ENCODE measurements at regions not wholly inside any gene's neighbourhood (a gene's known extent, or its start where the extent isn't known, plus 50 kb on each side); places are given as distances from the start of the nearest gene placed in this dataset.
A peak's percentile ranks its signal among the peaks of the same experiment; 100 is the strongest.

DNA sequence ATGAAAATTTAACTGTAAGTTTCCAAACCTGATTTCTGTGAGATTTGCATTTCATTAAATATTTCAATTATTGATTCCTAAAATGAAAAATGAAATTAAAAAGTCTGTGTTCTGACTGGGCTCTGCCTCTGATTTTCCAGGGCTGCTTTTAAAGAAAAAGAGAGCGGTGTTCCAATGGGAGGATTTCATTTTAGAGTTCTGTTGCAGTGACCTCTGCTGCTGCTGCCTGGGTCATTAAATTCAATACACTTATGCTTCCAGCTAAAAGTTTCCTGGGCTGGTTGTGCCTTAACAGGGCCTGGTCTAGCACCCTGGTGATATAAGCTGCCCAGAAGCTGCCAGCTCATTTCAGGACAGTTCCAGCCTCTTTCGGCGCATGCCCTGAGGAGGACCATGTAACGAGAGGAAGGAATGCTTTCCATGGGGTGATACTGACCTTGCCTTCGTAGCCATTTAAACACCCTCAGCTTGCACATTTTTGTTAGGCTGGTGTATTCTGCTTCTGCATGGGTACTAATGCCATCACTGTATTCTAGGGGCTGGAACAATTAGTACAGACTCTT is 93.3 kb downstream of the TMEM174 start:
- DNase-seq (ENCODE audit: low read depth, low spot score), result peak; percentile 5

DNA sequence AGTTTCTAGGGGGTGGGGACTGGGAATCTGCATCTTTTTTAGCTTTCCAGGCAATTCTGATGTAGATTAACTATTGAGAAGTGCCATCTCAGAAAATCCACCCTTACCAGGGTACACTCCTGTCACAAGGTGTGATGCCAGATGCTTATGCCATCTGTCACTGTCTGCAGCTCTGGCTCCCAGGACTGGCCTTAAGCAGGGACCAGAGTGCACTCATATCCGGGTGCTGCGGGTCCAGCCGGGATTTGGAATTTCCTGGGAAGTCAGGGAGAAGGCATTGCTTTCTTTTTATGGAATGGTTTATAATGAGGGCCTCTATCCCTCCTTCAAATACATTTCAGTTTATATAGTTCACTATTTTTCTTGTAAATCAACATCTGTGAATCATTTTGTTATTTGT is 92.6 kb downstream of the TMEM174 start:
- no peak for DNase-seq (ENCODE audit: low read depth, low spot score)

DNA sequence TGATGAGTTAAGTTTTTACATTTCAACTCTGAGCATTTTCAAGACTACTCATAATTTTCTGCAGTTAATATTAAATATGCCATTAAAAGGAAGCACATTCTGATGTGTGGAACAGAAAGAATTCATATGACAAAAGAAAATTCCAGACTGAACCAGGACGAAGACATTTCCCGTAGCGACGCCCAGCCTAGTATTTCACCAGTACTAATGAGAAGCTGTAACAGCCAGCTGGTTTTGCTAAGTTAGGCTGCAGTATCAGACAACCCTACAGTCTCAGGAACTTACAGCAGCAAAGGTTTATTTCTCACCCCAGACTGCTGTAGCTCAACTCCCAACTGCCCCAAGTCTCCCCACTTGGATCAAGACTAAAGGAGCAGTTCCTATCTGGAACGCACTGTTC is 91.6 kb downstream of the TMEM174 start:
- no peak for DNase-seq (ENCODE audit: low read depth, low spot score)

DNA sequence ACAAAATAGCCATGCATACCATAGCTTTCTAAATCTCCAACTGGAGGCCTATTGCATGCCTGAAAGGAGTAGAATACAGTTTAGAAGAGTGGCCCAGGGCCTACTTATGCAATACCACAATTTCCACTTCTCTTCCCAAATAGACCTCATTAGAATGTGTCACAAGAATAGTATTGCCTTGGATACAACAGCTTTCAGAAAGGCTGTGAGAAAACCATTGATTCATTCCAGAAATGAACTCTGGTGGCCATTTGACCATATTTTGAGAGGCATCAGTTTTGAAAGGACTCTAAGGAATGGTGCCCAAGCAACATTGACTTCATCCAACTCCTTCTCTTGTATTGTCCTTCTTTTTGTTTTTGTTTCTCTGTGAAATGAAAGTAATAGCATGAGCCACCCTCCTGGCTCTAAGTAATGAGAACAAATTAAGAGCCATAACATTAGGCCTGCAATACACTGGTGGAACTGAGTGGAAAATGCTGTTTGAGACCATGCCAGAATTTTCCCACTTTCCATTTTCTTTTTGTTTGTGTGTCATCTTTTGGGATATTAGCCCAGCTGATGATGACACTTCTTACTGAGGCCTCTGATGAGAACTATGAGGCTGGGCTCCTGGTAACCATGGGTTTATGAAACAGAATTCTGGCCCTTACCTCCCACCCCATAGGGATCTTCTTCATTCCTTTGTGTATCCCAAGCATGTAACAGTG is 90.2 kb downstream of the TMEM174 start:
- DNase-seq (ENCODE audit: low read depth, low spot score), result peak; percentile 32

DNA sequence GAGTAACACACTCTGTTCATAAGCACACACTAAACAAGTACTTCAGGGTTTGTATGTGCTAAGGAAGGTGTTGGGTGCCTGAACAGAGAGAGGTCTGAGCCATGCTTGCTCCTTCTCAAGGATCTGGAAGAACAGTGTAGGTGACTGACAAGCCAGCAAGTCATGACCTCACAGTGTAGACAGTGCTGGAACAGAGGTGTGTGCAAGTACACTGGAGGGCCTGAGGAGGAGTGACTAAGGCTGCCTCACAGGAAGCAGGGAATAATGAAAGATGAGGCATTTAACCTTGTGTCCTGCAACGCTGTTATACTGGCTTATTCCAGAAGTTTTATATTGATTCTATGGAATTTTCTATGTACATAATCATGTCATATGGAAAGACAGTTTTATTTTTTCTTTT is 83.9 kb downstream of the TMEM174 start:
- DNase-seq (ENCODE audit: low read depth, low spot score), result no peak

DNA sequence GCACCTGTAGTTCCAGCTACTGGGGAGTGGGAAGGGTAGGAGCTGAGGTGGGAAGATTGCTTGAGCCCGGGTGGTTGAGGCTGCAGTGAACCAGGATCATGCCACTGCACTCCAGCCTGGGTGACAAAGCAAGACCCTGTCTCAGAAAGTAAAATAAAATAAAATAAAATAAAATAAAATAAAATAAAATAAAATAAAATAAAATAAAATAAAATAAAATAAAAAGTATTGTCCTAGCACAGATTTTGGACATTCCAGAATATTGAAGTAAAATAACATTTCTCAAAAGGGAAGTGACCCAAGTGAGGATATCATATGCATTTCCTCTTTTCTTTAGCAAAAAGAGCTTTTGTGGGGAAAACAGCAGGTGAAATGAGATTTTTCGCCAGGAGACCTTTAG is 83.5 kb downstream of the TMEM174 start:
- DNase-seq (ENCODE audit: low read depth, low spot score), result no peak

DNA sequence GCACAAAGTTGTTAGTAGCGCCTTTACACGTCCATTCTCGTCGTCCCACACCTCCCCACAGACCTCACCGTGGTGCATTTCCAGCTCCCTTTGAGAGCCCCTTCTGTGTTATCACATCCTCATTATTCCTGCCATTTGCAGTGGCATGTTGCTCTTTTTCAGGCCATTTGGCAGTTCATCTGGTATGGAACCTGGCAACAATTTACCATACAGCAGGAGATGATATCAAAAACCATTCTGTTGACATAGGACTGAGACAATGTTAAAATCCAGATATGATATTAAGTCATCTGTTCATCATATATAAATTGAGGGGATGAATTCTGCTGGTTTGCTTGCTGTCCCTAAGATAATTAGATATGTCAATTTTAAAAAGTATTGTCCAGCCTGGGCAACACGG is 83.0 kb downstream of the TMEM174 start:
- DNase-seq (ENCODE audit: low read depth, low spot score), result no peak

DNA sequence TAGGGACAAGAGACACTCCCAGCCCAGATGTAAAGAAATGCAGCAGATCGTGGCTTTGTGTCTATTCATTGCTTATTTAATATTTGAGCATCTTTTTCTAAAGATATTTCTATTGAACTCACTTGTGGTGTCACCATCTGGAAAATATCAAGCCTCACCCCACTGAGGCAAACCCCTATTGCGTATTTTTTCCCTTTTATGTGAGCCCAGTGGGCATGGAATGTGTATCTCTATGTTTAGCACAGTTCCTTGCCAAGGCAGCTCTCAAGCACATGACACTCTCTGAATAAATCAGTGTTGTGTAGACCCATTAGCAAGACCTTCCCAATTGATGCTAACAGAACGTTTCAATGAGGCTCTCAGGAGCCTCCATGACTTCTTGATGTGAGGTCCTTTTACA is 81.6 kb downstream of the TMEM174 start:
- DNase-seq (ENCODE audit: low read depth, low spot score), result no peak

DNA sequence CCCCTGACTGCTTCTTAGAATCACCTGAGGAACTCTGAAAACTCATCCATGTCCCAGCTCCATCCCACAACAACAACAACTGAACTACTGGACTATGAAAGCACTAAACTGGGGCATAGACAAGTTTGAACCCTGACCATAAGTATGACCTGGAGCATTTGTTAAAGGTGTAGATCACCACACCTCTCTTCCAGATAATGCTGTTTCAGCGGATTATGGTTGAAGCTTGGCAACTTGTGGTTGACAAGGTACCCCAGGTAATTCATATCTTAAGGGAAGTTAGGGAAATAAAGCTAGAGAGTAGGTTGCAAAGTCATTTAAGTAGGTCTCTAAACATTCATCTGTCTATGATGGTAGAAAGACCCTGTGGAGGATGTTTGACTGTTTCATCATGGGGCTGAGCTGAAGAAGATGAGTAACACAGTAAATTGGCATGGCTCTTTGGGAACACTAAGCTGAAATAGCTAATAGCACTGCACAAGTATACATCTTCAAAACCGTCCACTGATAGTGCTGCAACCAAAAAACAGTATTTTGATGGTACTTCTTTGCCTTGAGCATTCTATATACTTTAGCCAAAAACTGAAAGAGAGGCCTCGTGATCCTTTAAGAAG is 80.2 kb downstream of the TMEM174 start:
- no peak for DNase-seq (ENCODE audit: low read depth, low spot score)

DNA sequence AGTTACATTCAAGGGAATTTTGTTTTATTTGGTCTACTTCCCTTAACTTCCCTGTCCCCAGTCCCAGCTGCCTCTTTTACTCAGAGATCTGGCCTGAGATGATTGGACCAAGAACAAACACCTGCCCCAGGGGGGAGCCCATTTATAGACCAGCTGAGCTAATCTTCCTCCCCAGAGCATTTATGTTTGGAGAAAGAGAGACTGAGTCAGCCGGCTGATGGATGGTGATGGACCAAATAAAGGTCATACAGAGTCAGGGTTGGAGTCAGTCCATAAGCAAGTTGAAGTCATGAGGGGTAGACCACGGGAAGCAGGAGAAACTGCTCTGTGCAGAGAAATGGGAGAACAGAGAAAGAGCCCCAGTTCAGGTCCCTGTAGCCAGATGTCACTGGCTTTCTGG is 77.7 kb downstream of the TMEM174 start:
- no peak for DNase-seq (ENCODE audit: low read depth, low spot score)

DNA sequence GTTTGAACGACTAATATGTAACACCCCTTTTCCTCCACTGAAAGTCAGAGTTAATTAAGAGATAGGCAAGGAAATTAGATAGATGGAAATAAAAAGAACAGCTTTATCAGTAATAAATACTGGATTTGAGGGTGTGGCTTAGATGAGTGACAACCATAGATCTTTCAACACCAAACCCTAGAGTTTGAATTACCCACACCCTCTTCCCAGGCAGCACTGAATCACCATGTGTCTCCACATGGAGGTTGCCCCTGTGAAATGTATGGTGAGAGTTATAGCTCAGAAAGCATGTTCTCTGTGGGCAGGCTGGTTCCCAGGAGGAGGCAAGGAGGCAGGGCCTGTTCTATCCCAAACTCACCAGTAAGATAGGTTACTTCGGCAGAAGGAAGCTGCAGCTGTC is 69.7 kb downstream of the TMEM174 start:
- no peak for DNase-seq (ENCODE audit: low read depth, low spot score)

DNA sequence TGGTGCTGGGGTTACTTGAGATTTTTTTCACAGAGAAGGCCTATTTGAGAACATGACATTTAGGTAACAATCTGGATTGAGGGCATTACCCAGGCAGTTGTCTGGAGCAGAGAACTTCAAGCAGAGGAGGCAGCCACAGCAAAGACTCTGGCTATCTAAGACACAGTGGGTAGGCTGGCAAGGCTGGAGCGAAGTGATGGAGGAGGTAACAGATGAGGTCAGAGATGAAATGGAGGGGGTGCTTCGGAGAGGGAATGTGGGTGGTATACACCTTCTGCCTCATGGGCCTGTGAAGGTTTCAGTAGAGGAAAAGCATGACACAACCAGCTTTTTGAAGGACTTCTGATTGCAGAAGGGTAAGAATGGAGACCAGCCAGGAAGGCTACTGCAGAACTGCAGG is 65.9 kb downstream of the TMEM174 start:
- DNase-seq (ENCODE audit: low read depth, low spot score), result no peak

DNA sequence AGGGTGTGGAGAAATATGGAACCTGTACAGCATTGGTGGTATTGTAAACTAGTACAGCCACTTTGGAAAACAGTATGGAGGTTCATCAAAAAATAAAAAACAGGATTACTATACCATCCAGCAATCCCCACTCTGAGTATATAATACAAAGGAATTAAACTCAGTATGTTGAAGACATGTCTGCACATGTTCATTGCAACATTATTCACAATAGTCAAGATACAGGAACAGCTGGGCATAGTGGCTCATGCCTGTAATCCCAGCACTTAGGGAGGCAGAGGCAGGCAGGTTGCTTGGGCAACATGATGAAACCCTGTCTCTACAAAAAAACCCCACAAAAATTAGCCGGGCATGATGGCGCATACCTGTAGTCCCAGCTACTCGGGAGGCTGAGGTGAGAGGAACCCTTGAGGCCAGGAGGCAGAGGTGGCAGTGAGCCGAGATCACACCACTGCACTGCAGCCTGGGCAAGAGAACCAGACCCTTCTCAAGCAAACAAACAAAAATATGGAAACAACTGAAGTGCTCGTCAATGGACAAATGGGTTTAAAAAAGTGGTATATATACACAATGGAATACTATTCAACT is 63.6 kb downstream of the TMEM174 start:
- DNase-seq (ENCODE audit: low read depth, low spot score), result no peak

DNA sequence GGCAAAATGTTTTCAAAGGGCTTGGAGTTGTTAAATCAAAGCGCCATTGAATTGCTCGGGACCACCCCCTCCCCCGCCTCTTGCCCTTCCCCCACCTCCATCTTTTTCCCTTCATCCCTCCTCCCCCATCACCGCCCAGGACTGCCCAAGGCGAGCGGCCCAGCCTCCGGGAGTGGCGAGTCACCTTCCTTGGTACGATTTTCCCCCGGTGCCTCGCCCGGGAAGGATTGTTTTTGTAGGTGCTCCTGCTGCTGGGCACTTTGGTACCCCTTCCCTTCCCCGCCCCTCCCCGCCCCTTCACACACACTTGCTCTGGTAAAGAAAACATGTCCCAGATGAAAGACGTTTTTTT is 61.2 kb downstream of the TMEM174 start:
- DNase-seq (ENCODE audit: low read depth, low spot score), result no peak

DNA sequence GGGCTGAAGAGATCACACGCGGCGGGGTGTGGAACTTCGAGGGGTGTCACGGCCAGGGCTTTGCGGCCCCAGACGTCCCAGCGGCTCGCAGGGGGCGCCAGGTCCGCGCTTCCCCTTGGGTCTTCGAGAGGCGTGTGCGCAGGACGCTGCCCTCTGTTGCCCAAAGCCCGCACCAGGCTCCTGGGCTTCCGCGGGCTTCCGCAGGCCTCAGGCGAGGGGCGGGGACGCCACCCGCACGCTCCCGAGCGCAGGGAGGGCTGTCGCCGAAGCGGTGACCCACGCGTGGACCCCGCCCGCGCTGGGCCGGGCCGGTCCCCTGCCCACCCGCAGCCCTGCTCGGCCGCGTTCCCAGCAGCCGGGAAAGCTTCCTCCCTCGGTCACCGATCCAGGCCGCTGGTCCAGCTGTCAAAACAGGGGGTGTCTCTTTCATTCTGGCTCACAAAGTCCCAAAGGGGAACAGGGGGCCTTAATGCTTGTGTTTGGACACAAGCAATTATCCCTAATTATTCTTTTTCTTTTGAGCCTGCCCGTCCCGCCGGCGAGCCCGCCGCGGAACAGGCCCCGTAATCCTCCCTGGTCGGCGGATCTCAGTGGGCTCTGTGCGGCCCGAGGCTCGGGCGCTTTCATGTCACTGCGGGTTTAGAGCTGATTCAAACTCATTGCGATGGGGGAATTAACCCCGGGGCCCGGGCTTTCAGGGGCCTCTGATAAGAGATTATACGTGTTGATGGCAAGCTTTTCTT is 60.6 kb downstream of the TMEM174 start:
- DNase-seq (ENCODE audit: low read depth, low spot score), result peak; percentile 53

DNA sequence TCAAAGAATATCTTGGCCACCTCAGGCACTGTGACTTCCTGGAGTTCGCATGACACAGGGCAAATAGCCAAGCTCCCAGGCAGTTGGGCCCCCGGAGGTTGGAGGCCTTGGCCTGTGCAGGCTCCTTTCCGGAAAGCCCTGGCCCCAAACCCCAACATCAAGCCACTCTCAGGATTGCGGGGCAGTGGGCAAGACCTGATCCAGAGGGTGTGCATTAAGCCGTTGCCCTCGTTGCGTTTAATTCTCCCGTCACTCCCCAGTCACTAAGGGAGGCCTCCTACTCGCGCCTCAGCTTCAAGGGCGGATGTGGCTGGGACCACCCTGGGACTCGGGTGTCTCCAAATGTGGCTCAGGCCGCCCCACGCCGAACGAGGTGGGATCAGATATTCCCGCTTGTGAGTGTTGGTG is 60.1 kb downstream of the TMEM174 start:
- no peak for DNase-seq (ENCODE audit: low read depth, low spot score)

DNA sequence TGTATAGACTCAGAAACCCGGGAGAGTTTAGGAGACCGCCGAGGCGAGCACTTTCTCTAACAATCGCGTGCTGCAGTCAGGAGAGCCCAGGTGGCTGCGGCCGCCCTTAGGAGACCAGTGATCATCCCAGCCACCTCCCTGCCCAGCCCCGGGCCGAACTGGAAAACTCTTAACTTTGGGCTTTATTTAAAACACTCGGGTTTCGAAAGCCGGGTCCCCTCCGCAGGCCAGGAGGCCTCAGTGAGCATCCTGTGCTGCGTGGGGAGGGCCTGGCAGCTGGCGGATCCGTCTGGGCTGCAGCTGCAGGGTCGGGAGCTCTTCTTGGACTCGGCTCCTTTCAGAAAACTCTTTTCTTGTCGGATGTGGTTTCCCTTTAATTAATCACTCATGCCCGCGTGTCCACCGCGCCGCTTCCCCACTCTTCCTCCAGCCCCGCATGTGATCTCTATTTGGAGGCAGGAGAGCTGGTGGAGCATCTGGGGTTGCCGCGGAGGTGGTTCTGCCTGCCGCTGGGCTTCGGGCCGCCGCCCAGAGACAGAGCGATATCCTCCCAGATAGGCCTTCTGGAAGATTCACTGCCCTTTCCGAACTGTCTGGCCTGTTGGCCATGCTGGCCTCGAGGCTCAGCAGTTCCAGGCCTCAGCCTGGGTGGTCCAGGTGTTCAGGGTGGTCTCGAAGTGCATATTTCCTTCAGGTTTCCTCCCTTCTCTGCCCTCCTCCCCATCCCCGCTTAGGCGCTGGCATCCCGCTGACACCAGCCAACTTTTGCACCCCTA is 59.5 kb downstream of the TMEM174 start:
- DNase-seq (ENCODE audit: low read depth, low spot score), result peak; percentile 17

DNA sequence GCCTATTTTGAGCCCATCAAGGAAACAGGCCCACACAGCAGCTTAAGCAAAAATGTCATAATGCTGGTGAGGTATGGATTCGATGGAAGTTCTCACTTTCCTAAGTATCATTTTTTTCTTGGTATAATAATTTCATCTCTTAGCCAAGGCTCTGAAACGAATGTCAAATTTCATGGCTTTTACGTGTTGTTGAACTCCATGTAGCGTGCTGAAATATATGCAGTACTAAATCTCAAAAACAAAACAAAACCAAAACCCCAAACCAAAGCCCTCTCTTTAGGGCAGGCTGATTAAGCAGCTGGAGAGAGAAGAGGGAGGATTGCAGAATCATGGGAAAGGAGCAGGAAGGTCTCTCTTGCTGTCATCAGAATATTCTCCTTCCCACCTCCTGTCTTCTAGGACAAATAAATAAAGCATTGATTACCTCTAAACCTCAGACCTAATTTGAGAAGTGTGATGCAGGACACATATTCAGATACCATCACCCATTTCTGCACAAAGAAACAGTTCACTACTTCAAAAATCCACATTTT is 58.3 kb downstream of the TMEM174 start:
- DNase-seq (ENCODE audit: low read depth, low spot score), result no peak

DNA sequence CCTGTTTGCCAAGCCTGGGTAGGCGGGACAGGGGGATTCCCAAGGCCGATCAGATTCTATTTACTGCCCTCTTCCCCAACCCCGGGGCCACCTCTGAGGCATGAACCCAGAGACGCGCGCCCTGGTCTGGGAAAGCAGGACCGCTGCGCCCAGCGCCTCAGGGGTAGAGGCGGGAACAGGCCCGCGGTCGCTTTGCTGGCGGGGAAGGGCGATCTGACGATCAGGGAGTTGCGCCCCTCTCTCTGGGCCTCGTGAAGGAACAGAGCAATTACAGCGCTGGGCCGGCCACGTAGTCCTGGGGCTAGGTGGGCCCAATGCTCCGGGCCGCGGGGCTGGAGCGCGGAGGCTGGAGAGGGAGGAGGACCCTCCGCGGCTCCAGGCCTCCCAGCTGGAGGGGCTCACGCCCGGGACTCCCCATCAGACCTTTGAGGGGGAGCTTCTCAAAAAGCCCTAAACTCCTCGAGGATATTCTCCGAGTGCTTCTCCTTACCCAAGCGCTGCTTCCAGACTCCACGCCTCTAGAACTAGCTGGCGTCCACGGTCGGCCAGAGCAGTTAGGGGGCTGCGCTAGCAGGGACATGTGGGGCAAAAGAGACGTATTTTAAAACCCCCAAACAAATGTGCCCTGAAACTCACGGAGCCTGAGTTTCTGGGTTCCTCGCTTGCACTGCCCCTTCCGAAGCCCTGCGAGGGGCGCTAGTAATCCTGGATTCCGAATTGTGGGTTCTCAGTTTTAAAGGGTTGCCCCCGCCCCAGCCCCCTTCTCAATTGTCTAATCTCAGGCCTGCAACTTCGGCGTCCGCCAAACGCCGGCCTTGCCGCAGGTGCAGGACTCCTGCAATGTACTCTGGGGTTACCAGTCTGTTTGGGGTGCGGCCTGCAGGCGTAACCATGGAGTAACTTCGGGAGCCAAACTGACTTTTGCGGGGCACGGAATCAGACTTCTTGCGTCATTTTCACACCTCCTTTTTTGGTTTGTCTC is 57.6 kb downstream of the TMEM174 start:
- DNase-seq (ENCODE audit: low read depth, low spot score), result no peak

DNA sequence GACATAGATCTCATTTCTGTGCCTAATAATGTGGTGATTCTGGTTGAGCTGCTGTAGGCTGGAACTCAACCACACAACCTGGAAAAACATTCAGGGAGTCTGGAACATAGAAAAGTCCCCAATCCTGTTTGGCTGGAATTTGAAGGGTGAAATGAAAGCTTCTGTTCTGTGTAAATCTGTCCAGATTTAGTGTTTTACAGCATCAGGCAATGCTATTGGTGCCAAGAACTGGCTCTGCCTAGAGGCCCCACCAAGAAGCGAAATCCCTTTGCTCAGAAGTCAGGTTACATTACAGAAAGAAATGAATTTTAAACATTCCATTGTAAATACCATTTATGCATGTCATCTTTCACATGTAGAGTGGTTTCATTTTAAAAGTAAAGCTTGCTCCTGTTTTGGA is 56.3 kb downstream of the TMEM174 start:
- DNase-seq (ENCODE audit: low read depth, low spot score), result no peak

Measured in astrocyte of the hippocampus (primary cell).